Colonic mucosa (tissue), 4 donors: ENCODE measurements at regions not wholly inside any gene's neighbourhood (a gene's known extent, or its start where the extent isn't known, plus 50 kb on each side); places are given as distances from the start of the nearest gene placed in this dataset.

Source experiments
- DNase-seq: peaks from one replicate; pipeline ENCODE4 v3.0.0-alpha.2; 2020
- H3K27ac ChIP-seq: fragments of 200-600 bp; one replicate; pipeline ENCODE4 v1.8.0; 2021
- H3K27me3 ChIP-seq: fragments of 200-600 bp; one replicate; pipeline ENCODE4 v1.8.0; 2021
- H3K36me3 ChIP-seq: fragments of 200-600 bp; one replicate; pipeline ENCODE4 v1.8.0; 2021
- H3K4me1 ChIP-seq: fragments of 200-600 bp; one replicate; pipeline ENCODE4 v1.8.0; 2021; ENCODE audit warnings: mild to moderate bottlenecking
- H3K4me3 ChIP-seq: fragments of 200-600 bp; one replicate; pipeline ENCODE4 v1.8.0; 2021
- H3K9ac ChIP-seq, 2 donors: one replicate each; pipeline ENCODE4 v1.7.0; 2013; ENCODE audit warnings: control low read depth in 2 of 2, low read depth in 2 of 2, low read length in 2 of 2
- H3K9me3 ChIP-seq: fragments of 200-600 bp; one replicate; pipeline ENCODE4 v1.8.0; 2021
- intact Hi-C: fragments of 100-400 bp; cut with DNase I; formaldehyde crosslinking; loops from one replicate; pipeline ENCODE4 v1.14.1; 2022
- TF ChIP-seq, protein P1 (sequence below): fragments of 200-600 bp; IDR thresholded peaks from one replicate; pipeline ENCODE4 v1.8.0; 2022; ENCODE audit warnings: antibody characterized with exemption, mild to moderate bottlenecking
- donor health status: healthy.
- donor health status: DM: no; HTN: no; CAD: no.
- donor health status: DM: no; HTN: no; CAD: no.

DNA sequence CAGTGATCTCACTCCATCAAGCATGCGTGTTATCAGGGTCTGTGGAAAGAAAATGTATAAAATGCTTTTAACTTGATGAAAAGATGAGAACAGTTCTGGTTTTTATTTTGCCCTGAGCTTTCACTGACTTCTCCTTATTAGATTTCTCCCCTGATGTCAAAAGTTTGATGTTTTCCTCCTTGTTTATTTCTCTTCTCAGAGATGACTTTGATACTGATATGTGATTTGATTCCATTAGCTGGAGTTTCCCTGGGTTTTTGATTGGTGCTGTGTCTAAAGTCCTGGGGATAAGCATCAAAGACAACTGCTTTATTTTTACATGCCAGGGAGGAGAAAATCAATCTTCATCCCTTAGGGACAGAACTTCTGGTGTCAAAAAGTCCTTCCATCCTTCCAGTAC is 510.0 kb downstream of the KCTD16 start:
- TF ChIP-seq, protein P1, sequence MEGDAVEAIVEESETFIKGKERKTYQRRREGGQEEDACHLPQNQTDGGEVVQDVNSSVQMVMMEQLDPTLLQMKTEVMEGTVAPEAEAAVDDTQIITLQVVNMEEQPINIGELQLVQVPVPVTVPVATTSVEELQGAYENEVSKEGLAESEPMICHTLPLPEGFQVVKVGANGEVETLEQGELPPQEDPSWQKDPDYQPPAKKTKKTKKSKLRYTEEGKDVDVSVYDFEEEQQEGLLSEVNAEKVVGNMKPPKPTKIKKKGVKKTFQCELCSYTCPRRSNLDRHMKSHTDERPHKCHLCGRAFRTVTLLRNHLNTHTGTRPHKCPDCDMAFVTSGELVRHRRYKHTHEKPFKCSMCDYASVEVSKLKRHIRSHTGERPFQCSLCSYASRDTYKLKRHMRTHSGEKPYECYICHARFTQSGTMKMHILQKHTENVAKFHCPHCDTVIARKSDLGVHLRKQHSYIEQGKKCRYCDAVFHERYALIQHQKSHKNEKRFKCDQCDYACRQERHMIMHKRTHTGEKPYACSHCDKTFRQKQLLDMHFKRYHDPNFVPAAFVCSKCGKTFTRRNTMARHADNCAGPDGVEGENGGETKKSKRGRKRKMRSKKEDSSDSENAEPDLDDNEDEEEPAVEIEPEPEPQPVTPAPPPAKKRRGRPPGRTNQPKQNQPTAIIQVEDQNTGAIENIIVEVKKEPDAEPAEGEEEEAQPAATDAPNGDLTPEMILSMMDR = no peak
- Histone ChIP-seq H3K9me3 (no peaks in the 10 kb centered on the region), H3K27me3 (no peaks in the 10 kb centered on the region), H3K36me3 (no peaks in the 10 kb centered on the region), H3K4me1 (no peaks in the 10 kb centered on the region), H3K27ac (no peak overlapping the region), H3K9ac (no peak overlapping the region), H3K4me3 (no peak overlapping the region)
- intact Hi-C loops = no loop called here
- no peak for DNase-seq

DNA sequence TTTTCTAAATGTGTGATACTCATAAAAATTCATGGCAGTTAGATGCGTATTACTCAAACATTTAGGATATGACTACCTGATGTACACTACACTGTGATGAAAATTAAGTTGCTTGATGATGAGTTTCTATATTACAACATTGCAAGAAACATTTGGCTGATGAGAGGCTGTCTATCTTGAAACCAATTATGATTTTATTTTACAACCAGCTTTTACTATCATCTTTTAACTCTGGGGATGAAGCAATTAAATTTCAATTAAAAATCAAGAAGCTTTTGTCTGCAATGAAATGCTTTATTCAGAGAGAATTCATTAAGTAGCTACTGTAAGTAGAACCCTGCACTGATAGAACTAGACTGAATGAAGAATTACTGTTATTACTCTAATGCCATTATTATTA is 500.4 kb downstream of the KCTD16 start:
- Histone ChIP-seq H3K4me3 (no peak overlapping the region), H3K9ac (no peak overlapping the region), H3K36me3 (no peaks in the 10 kb centered on the region), H3K27me3 (no peaks in the 10 kb centered on the region), H3K27ac (no peak overlapping the region), H3K4me1 (no peaks in the 10 kb centered on the region), H3K9me3 (no peaks in the 10 kb centered on the region)
- DNase-seq = no peak
- TF ChIP-seq, protein P1 = no peak
- intact Hi-C loops = no loop called here

GRCh38 chr5:144659634-144660227 is 489.1 kb downstream of the KCTD16 start:
- Histone ChIP-seq H3K9ac (no peak overlapping the region), H3K27ac (no peak overlapping the region), H3K27me3 (no peaks in the 10 kb centered on the region), H3K4me1 (no peaks in the 10 kb centered on the region), H3K9me3 (no peaks in the 10 kb centered on the region), H3K4me3 (no peak overlapping the region), H3K36me3 (no peaks in the 10 kb centered on the region)
- DNase-seq = no peak
- intact Hi-C loops = no loop called here
- TF ChIP-seq, protein P1 = no peak

DNA sequence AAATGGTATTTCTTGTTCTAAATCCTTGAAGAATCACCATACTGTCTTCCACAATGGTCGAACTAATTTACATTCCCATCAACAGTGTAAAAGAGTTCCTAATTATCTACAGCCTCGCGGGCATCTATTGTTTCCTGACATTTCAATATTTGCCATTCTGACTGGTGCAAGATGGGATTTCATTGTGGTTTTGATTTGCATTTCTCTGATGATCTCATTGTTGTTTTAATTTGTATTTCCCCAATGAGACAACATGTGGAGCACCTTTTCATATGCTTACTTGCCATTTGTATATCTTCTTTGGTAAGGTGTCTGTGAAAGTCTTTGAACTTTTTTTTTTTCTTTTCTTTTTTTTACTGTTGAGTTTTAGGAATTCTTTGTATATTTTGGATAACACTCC is 473.6 kb downstream of the KCTD16 start:
- no peaks in the 10 kb centered on the region for H3K36me3 ChIP-seq
- no peak overlapping the region for H3K4me3 ChIP-seq
- no peak overlapping the region for H3K27ac ChIP-seq
- TF ChIP-seq, protein P1 = no peak
- H3K27me3 ChIP-seq = no peaks in the 10 kb centered on the region
- intact Hi-C loops = no loop called here
- H3K9me3 ChIP-seq = no peaks in the 10 kb centered on the region
- H3K4me1 ChIP-seq = no peaks in the 10 kb centered on the region
- DNase-seq = no peak
- H3K9ac ChIP-seq = no peak overlapping the region

DNA sequence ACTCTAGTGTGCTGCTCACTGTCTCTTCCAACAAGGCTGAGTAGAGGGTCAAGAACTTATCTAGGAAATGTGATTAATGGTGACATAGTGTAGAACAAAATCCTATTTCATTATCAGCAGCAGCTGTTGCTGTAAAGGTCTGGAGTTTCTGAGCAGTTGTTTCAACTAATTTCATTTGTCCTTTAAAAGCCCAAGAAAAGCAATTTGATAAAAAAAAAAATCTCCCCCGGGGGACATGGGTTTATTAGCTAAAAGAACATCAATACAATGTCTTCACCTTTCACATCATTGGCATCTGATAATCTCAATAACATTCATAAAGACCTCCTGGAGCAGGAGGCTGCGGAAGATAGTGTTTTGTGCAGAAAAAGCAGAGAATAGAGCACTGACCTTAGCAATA is 468.1 kb downstream of the KCTD16 start:
- intact Hi-C loops = no loop called here
- Histone ChIP-seq H3K4me1 (no peaks in the 10 kb centered on the region), H3K9ac (no peak overlapping the region), H3K9me3 (no peaks in the 10 kb centered on the region), H3K27me3 (no peaks in the 10 kb centered on the region), H3K27ac (no peak overlapping the region), H3K4me3 (no peak overlapping the region), H3K36me3 (no peaks in the 10 kb centered on the region)
- no peak for DNase-seq
- TF ChIP-seq, protein P1 = no peak
